AG09319 (cell line): ENCODE measurements at regions not wholly inside any gene's neighbourhood (a gene's known extent, or its start where the extent isn't known, plus 50 kb on each side); places are given as distances from the start of the nearest gene placed in this dataset.

ENCODE experiments used
- DNase-seq: peaks from one replicate; pipeline ENCODE4 v3.0.0-alpha.2; 2010; ENCODE audit warnings: low read depth; ENCODE audit errors: extremely low read depth
- TF ChIP-seq, protein P1 (sequence below): IDR thresholded peaks from 2 replicates; pipeline ENCODE4 v1.5.1; 2011; ENCODE audit warnings: low read depth, mild to moderate bottlenecking, inconsistent platforms, low read length, moderate library complexity

DNA sequence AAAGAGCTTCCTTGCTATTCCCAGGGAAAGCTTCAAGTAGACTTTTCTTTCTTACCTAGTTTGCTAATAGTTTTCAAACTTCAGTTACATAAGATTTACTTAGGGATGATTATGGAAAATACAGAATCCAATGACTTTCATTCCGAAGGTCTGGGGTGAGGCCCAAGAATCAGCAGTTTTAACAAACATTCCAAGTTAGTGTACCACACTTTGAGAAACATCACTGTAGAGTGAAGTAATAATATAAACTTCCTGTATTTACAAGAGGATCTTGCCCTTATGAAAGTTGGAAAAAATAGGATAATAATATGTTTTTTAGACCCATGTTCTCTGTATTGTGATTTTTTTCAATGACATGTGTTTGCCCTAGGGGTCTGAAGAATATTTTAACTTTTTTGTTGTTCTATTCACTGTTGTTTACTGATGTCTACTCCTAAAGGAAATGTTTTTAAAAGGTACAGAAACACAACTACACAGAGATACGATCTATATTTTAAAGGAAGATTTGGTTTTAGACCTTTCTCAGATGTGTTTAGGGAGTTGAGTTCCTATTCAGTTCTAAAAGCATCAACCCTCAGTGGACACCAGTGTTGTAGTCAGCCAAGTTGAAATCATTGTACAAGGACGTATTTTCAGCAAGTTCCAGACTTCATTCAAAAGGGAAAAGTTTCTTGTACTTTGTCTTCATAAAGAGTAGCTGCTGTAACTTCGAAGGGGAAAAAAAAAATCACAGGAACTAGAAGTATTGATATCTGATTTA is 295.8 kb upstream of the SLC7A11 start:
- TF ChIP-seq, protein P1, sequence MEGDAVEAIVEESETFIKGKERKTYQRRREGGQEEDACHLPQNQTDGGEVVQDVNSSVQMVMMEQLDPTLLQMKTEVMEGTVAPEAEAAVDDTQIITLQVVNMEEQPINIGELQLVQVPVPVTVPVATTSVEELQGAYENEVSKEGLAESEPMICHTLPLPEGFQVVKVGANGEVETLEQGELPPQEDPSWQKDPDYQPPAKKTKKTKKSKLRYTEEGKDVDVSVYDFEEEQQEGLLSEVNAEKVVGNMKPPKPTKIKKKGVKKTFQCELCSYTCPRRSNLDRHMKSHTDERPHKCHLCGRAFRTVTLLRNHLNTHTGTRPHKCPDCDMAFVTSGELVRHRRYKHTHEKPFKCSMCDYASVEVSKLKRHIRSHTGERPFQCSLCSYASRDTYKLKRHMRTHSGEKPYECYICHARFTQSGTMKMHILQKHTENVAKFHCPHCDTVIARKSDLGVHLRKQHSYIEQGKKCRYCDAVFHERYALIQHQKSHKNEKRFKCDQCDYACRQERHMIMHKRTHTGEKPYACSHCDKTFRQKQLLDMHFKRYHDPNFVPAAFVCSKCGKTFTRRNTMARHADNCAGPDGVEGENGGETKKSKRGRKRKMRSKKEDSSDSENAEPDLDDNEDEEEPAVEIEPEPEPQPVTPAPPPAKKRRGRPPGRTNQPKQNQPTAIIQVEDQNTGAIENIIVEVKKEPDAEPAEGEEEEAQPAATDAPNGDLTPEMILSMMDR = no peak

DNA sequence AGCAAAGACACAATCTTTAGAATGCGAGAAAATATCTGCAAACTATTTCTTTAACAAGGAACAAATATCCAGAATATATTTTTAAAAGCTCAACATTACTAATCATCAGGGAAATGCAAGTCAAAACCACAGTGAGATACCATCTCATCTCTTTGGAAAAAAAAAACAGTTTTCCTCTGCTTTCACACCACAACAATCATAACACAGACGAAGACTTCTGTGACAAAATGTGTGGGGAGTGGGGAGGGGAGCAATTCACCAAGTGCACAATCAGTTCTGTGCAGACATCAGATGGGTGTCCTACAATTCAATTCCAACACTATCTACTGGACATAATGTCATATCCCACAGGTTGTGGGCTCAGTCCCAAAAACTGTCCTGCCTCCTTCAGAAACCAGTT is 293.2 kb upstream of the SLC7A11 start:
- DNase-seq = no peak
- TF ChIP-seq, protein P1 = no peak

More for the DNA sequence above, 295.8 kb upstream of the SLC7A11 start:
- no peak for DNase-seq

DNA sequence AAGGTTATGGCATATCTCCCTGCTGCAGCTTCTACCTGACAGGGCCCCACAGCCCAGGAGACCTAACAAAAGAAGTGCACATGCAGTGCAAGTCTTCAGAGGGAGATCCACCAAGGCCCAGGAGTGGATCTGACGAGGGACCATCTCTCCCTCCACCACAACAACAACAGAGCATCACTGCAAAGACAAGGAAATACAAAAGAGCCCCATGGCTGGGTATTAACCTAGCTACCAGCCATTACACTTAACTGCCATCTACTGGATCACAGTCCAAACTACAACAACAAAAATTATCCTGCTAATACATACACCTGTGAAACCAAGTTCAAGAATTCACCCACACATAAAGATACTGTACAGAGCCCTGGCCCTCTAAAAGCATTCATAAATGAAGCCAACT is 280.2 kb upstream of the SLC7A11 start:
- DNase-seq = no peak
- TF ChIP-seq, protein P1 = peak; percentile 40

DNA sequence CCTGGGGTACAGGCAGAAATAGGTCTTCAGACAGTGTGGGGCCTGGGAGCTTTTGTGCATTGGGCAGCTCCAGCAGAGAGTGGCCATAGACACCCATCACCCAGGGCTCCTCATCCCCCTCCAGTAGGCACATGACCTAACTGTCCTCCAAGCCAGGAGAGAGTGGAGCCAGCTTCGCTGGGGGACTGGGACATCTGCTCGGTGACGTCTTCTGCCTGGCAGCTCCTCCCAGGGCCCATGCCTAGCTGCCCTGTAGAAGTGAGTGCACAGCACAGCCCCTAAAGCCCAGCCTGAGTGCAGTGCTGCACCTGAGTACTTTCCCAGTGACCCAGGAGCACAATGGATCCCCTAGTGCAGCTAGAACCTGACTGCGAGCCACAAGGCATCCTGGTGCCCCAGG is 279.7 kb upstream of the SLC7A11 start:
- TF ChIP-seq, protein P1 = no peak

DNA sequence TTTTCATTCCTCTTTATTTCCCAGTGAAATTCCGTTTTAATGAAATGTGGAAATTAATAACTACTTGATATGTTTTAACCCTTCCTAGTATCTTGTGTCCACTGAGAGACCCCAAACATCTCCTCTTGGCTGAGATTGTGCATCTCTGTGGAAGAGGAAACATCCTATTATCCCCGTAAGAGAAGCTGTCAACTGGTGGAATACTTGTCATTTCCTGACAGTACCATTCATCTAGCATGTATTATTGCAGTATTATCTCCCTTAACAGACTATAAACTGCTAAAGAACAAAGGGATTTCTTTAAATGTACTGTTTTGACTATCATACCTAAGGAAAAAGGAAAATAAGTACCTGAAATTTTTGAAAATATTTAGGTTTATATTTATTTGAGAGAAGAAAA is 277.3 kb upstream of the SLC7A11 start:
- no peak for DNase-seq
- TF ChIP-seq, protein P1 = no peak

More for the DNA sequence above, 279.7 kb upstream of the SLC7A11 start:
- no peak for DNase-seq

DNA sequence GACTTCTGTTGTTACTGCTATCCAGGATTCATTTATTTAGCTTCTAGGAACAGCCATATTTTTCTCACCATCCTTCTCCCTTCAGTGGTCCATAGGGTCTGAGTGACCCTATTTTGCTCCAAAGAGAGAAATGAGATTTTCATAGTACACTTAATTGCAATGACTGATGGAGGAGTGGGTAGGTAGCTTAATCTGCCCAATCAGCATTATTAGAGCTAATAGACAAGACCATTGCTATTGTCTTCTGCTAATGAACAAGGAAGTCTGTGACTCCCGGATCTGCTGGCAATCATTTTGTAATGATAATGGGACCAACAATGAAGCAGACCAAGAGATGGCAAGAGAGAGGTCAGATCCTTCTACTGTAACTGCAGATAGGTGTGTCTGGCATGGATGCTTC is 271.4 kb upstream of the SLC7A11 start:
- TF ChIP-seq, protein P1 = no peak
- DNase-seq = no peak

DNA sequence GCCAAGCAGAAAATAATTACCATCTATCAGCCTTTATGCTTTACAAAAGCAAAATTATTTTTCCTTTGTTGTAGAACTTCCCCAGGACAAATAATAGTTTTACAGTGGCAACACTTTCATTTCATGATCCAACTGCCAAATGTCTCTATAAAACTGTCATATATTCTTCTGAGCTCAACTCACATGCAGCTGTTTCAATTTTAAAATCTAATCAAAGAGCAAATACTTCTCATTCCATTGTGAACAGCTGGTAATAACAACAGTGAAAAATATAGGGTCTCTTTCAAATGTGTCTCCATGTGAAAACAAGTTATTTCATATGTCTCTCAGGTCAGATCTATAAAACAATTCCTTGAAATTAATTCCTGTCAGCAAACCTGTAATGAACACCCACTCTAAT is 270.6 kb upstream of the SLC7A11 start:
- TF ChIP-seq, protein P1 = no peak
- no peak for DNase-seq
